Spleen (tissue), 7 donors: ENCODE measurements at regions not wholly inside any gene's neighbourhood (a gene's known extent, or its start where the extent isn't known, plus 50 kb on each side); places are given as distances from the start of the nearest gene placed in this dataset.

Experiments used
- POLR2A ChIP-seq, 3 donors: fragments of 450-650 bp; IDR thresholded peaks; one replicate each; pipeline ENCODE4 v1.5.1; 2017; ENCODE audit warnings: antibody characterized with exemption in 3 of 3, mild to moderate bottlenecking in 1 of 3
- POLR2AphosphoS5 ChIP-seq, 3 donors: sonication (generic); formaldehyde crosslinking; IDR thresholded peaks; one replicate each; pipeline ENCODE4 v1.5.1; 2017; ENCODE audit warnings: antibody characterized with exemption in 3 of 3
- TF ChIP-seq, protein P1 (sequence below), 11 experiments: fragments of 200-600 bp in 7 of 11; fragments of 450-650 bp in 4 of 11; sonication (generic) in 4 of 11; IDR thresholded peaks in 8 of 11; conservative IDR thresholded peaks in 3 of 11; 1 replicate in 7 of 11; 2 replicates in 4 of 11; pipeline versions ENCODE4 v1.4.0 to v1.8.0; 2016 to 2021; ENCODE audit warnings: antibody characterized with exemption in 11 of 11, inconsistent platforms in 4 of 11, mild to moderate bottlenecking in 1 of 11
- donor health status: DM: no; HTN: no; CAD: no; lungs with moderate emphysema.
- donor health status: DM: no; HTN: no; CAD: no.
- donor health status: DM: no; HTN: no; CAD: no.

DNA sequence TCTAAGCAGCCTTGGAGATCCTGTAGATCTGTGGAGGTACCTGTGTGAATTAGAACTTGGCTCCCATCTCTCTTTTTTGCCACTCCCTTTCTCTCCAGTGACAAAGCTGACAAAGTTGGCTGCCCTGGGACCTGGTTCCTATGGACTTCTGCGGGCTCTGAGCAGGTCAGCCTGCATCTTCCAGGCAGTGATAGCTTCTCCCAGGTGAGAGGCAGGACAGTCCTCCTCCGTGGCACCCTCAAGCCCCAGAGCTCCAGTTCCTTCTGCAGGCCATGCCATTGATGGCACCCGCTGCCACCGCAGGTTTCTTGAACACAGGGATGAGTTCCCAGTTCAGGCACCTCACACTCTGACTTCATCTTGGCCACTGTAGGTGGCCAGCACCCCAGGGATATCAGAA is 73.5 kb upstream of the GRB10 start:
- TF ChIP-seq POLR2AphosphoS5 (IDR thresholded peaks at IDR 0.05) (no peak), POLR2A (IDR thresholded peaks at IDR 0.05) (no peak)
- TF ChIP-seq, protein P1, sequence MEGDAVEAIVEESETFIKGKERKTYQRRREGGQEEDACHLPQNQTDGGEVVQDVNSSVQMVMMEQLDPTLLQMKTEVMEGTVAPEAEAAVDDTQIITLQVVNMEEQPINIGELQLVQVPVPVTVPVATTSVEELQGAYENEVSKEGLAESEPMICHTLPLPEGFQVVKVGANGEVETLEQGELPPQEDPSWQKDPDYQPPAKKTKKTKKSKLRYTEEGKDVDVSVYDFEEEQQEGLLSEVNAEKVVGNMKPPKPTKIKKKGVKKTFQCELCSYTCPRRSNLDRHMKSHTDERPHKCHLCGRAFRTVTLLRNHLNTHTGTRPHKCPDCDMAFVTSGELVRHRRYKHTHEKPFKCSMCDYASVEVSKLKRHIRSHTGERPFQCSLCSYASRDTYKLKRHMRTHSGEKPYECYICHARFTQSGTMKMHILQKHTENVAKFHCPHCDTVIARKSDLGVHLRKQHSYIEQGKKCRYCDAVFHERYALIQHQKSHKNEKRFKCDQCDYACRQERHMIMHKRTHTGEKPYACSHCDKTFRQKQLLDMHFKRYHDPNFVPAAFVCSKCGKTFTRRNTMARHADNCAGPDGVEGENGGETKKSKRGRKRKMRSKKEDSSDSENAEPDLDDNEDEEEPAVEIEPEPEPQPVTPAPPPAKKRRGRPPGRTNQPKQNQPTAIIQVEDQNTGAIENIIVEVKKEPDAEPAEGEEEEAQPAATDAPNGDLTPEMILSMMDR (IDR thresholded peaks at IDR 0.05 in 8 of 11, conservative IDR thresholded peaks at IDR 0.05 in 3 of 11) = no peak
